ENCODE measurements at regions not wholly inside any gene's neighbourhood (a gene's known extent, or its start where the extent isn't known, plus 50 kb on each side); places are given as distances from the start of the nearest gene placed in this dataset.
"Not testable (repeated sequence)": the region's sequence is repeated elsewhere in the genome, so short reads cannot be mapped to it uniquely, and the experiment has no call there.

DNA sequence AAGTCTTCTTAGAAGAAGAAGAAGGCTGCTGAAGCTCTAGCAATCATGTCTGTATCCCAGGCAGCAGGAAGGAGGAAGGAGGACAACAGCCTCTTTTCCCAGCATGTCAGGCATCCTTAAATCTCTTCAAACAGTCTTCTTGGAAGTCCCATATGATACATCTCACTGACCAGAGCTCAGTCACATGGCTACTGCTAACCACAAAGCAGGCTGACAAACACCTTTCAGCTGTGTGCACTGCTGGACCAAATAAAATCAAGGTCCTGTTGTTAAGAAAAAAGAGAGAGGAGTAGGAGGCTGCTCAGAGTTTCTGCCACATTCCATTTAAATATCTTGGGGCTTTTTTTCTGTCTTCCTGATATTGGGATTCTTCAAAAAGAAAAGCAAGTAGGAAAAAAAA lies 203.4 kb upstream of the PELI2 start:
- H3K4me3 ChIP-seq (ENCODE audit: low read depth, low read length) = no peak overlapping the region
- TF ChIP-seq, protein P1, sequence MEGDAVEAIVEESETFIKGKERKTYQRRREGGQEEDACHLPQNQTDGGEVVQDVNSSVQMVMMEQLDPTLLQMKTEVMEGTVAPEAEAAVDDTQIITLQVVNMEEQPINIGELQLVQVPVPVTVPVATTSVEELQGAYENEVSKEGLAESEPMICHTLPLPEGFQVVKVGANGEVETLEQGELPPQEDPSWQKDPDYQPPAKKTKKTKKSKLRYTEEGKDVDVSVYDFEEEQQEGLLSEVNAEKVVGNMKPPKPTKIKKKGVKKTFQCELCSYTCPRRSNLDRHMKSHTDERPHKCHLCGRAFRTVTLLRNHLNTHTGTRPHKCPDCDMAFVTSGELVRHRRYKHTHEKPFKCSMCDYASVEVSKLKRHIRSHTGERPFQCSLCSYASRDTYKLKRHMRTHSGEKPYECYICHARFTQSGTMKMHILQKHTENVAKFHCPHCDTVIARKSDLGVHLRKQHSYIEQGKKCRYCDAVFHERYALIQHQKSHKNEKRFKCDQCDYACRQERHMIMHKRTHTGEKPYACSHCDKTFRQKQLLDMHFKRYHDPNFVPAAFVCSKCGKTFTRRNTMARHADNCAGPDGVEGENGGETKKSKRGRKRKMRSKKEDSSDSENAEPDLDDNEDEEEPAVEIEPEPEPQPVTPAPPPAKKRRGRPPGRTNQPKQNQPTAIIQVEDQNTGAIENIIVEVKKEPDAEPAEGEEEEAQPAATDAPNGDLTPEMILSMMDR (IDR thresholded peaks at IDR 0.05; ENCODE audit: low read depth, low read length) = no peak

DNA sequence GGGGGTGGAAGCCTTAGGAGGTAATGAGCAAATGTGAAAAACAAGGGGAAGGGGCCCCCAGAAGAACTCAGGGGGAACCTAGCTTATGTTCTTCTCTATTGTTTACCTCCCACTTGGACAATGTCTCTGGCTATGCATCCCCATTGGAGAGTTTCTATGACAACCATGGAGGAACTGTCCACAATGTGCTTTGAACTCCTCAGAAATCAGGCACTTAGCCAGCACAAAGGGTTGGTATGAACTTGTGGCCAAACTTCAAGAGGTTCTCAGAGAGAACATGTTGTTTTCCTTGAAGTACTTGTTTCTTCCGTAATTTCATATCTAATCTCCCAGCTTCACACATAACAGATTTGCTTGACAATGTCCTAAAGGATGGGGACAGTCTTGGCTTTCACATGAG lies 202.8 kb upstream of the PELI2 start:
- no peak overlapping the region for H3K4me3 ChIP-seq (ENCODE audit: low read depth, low read length)
- TF ChIP-seq, protein P1 (IDR thresholded peaks at IDR 0.05; ENCODE audit: low read depth, low read length) = no peak

DNA sequence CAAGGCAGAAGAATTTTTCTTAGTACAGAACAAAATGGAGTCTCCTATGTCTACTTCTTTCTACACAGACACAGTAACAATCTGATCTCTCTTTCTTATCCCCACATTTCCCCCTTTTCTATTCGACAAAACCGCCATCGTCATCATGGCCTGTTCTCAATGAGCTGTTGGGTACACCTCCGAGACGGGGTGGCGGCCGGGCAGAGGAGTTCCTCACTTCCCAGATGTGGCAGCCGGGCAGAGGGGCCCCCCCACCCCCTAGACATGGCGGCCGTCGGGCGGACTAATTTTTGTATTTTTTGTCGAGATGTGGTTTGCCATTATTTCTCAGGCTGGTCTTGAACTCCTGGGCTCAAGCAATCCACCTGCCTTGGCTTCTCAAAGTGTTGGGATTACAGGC lies 198.4 kb upstream of the PELI2 start:
- H3K4me3 ChIP-seq (ENCODE audit: low read depth, low read length) = not testable (repeated sequence)

DNA sequence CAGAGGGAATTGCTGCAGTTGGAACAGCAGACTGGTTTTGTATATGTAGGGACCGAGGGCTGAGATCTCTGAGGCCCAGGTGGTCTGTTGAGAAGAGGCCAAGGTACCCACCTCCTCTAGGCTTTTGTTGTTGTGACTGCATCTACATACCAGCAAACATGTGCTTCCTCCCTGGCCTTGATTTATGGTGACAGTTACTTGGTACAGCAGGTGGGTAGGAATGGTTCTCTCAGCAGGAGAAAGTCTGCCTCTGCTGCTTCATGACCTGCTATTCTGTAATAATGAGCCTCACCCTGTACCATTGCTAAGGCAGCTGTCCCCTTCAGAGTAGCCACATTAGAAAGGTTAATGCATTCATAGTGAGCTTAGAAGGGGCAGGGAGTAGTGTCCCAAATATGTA lies 196.7 kb upstream of the PELI2 start:
- H3K4me3 ChIP-seq (ENCODE audit: low read depth, low read length) = no peak overlapping the region
- TF ChIP-seq, protein P1 (IDR thresholded peaks at IDR 0.05; ENCODE audit: low read depth, low read length) = no peak

DNA sequence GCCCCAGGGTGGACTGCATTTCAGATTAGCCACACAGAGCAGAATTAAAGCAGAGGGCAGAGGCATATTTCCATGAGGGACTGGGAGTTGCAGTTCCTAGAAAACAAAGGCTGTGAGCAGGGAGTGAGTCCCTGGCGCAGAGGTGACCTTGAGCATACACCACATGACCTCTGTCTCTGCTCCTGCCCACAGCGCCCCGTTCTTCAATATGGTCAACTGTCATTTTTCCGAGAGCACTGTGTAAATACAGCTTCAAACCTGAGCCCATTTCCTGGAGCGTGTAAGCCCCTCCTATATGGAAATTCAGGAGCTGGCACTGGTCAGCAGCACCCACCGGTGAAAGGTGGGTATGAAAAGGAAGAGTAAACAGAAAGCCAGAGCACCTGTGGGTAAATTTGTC lies 192.2 kb upstream of the PELI2 start:
- no peak overlapping the region for H3K4me3 ChIP-seq (ENCODE audit: low read depth, low read length)
- TF ChIP-seq, protein P1 (IDR thresholded peaks at IDR 0.05; ENCODE audit: low read depth, low read length) = no peak

DNA sequence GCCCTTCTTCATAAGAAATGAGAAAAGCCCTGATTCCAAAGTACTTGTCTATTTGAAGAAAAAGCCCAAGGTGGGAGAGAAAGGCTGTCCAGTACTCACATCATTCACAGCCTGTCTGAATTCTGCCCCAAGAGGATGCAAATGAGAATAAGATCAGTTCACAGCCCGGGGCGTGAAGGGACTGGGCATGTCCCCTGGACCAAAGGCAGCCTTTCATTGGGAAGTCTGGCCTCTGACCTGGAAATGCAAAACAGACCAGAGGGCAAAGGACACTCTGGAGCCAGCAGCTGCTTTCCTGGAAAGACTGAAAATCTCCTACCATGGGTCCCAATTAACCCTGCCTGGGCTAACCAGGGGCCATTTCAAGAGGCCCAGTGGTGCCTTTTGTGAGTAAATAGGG lies 191.2 kb upstream of the PELI2 start:
- TF ChIP-seq, protein P1 (IDR thresholded peaks at IDR 0.05; ENCODE audit: low read depth, low read length) = no peak
- H3K4me3 ChIP-seq (ENCODE audit: low read depth, low read length) = no peak overlapping the region

DNA sequence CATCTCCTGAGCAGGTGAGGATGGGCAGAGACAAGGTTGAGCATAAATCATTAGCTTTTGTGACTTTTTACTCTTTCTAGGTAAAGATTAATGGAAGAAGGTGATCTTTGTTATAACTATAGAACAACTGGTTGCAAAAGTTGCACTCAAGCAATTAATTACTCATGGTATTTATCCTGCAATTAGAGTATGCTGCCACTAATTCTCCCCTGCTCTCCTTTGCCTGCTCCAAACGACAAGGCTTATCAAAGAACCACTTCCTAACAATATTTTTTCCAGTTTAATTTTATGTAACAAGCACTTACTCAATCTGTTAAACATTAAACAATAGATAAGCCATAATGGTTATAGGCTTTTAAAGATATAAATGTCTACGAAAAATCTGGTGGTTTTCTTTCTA lies 189.9 kb upstream of the PELI2 start:
- TF ChIP-seq, protein P1 (IDR thresholded peaks at IDR 0.05; ENCODE audit: low read depth, low read length) = no peak
- no peak overlapping the region for H3K4me3 ChIP-seq (ENCODE audit: low read depth, low read length)

DNA sequence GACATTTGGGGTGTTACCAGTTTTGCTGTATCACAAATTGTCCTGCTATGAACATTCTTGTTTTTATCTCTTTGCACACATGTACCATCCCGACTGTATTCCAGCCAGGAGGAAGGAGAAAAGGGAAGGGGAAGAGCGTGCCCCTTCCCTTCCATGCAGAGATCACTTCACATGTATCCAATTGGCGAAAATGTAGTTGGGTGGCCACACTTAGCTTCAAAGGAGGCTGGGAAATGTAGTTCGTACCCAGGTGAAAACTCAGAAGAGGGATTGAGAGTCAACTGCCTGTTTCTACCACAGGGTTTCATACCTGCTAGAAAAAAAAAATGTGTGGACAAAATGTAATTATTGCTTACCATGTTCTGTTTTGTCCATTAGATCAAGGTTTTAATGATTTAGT lies 189.1 kb upstream of the PELI2 start:
- TF ChIP-seq, protein P1 (IDR thresholded peaks at IDR 0.05; ENCODE audit: low read depth, low read length) = no peak
- H3K4me3 ChIP-seq (ENCODE audit: low read depth, low read length) = no peak overlapping the region
